GM21529 (cell line): ENCODE measurements at regions not wholly inside any gene's neighbourhood (a gene's known extent, or its start where the extent isn't known, plus 50 kb on each side); places are given as distances from the start of the nearest gene placed in this dataset.
"Not testable (repeated sequence)": the region's sequence is repeated elsewhere in the genome, so short reads cannot be mapped to it uniquely, and the experiment has no call there.

ENCODE experiments used
- ATAC-seq: cut with Tn5 transposase; IDR thresholded peaks from one replicate; pipeline ENCODE4 v1.9.1; 2021; ENCODE audit not compliant: unreplicated experiment

DNA sequence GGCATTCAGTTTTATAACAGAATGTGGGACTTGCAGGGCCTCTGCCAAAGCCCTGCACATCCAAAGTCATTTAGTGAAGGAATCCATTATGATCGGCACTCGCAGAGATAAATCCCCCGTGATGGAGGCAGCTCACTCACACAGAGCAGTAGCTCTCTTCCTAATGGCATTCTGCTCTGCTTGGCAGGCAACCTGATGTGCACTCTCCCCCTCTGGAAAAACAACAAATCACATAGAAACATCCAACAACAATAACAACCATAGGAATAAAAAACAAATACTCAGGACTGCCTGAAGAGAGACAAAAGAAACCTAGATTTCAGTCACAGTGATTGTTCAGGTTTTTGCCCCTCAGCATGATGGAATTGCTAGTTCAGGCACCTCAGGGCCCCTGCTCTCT is 59.7 kb downstream of the NAA11 start:
- ATAC-seq, result no peak

DNA sequence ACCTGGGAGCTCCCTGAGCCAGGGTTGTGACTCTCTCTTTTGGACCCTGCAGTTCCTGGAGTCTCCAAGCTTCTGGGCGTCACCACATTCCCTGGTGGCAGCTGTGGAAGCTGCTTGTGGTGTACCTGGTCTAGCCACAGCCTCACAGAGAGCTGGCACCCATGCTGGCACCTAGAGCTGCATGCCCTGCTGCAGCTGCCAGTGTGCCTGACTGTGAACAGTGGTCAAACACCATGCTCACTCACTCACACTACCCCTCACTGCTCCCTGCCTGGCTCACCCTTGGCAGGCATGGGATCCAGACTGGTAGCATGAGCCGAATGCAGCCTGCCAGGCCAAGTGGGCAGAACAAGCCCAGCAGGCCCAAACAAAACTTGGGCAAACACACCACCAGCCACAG is 66.6 kb downstream of the NAA11 start:
- ATAC-seq, result no peak

DNA sequence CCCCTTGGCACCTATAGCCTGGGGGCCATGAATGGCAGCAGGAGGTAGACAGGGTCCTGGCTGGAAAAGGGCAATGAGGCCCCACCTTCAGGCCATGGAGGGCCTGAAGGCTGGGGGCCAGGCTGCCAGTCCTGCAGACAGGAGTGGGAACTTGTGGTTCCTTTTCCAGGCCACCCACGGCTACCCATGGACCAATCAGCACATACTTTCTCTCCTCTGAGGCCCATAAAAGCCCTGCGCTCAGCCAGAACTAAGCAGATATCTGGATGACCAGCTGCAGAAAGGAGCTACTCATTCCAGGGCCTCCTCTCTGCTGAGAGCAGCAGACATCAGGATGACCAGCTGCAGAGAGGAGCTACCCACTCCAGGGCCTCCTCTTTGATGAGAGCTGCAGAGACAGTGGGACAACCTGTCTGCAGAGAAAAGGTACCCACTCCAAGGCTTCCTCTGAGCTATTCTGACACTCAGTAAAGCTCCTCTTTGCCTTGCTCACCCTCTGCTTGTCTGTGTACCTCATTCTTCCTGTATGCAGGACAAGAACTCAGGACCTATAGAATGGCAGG is 67.2 kb downstream of the NAA11 start:
- no peak for ATAC-seq

- no peak for ATAC-seq
Observed at GRCh38 chr4:79257953-79258613, 67.8 kb downstream of the NAA11 start.

DNA sequence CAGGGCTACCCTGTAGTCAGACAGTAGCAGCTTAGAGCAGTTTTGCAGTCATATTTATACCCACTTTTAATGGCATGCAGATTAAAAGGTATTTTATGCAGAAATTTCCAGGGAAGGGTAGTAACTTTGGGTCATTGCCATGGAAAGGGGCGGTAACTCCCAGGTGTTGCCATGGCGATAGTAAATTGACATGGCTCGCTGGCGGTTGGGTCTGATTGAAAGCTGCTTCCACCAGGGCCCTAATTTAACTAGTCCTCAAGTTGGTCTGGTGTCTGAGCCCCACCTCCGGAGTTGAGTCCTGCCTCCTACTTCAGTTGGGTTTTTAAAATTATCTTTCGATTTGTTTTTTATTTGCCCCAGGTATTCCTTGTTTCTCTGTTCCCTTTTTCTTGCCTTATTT is 70.1 kb downstream of the NAA11 start:
- no peak for ATAC-seq

DNA sequence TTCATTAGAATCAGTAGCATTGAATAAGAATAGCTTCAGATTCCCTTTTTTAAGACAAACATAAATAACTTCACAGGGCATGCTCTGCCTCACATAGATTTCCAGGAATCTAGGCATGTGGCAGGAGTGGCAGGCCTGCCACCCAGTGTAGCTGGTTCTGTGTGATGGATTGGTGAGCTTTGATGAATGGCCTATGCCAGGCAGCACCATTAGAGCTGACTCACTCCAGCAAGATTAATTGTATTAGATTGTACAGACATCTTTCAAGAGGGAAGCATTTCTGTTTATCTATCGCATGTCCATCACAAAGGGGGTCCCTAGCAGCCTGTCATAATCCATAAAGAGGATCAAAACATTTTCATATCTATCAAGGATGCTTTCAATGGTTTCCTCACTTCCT is 71.9 kb downstream of the NAA11 start:
- no peak for ATAC-seq

- ATAC-seq, result no peak
Observed at GRCh38 chr4:79253168-79253567, 72.7 kb downstream of the NAA11 start.

GRCh38 chr4:79250887-79251286 is 75.0 kb downstream of the NAA11 start:
- ATAC-seq, result no peak

DNA sequence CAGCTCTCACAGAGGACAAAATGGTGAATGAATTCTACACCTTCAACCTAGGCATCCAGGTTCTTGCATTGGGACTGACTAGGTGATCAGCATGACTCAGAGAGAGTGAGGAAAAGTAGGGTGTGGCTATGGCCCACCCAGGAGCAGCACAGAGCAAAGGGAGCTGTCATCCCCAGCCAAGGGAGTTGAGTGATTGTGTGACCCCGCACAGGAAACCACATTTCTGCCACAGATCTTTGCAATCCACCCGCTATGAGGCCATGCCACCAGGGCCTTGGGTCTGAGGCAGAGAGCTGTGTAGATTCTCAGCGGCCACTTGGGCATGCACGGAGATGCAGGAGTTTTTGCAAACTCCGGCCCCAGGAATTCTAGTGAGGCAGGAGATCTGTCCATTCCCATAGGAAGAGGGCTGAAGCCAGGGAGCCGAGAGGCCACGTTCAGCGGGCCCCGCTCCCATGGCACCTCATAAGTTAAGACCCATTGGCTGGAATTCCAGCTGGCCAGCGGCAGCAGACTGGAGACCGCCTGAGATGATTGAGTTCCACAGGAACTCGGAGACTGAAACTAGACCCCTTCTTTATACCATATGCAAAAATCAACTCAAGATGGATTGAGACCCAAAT is 75.9 kb downstream of the NAA11 start:
- no peak for ATAC-seq

DNA sequence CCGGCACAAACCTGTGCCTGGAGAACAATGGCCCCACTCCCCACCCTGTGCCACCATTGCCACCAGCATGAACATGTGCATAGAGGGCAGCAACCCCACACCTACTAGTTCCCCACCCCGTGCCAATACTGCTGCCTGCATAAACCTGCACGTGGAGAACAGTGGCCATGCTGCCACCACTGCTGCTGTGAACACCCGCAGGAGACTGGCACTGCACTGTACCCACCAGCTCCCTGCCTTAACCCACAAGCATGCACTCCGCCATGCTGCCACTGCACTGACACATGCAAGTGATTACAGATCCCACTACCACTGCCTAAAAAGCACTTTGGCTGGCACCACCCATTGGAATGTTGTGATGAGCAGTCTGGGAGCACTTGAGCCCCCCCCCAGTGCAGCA is 77.3 kb downstream of the NAA11 start:
- no peak for ATAC-seq

DNA sequence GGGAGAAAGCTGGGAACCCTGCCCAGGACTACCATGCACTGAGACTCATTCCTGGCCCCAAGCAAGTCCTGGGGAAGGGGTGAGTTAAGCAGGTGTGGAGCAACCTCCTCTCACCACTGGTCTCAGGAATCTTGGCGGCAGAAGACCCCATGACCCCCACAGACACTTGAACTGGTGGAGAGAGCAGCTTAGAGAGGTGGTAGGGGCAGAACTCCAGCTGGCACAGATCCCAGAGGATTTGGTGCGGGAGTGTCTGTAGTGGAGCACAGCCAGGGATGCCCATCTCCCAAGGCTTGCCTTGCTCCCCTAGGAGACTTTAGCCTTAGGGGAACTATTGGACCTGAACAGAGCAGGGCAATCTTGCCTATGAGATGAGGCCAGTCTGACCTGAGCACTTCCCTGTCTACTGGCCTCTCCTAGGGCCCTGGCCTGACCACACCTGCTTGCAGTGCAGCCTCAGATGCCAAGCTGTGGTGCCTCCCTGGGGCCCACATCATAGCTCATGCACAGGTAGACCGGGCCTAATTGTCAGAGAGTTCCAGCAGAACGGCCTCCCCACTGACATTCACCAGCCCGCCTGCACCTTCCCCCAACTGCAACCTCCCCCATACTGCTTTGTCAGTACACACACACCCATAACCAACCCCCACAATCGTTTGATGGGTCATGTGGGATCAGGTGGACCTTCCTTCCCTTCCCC is 78.0 kb downstream of the NAA11 start:
- ATAC-seq, result no peak

- ATAC-seq, result not testable (repeated sequence)
Observed at GRCh38 chr4:79245200-79245940, 80.5 kb downstream of the NAA11 start.

GRCh38 chr4:79241846-79242245 is 84.0 kb downstream of the NAA11 start:
- no peak for ATAC-seq

DNA sequence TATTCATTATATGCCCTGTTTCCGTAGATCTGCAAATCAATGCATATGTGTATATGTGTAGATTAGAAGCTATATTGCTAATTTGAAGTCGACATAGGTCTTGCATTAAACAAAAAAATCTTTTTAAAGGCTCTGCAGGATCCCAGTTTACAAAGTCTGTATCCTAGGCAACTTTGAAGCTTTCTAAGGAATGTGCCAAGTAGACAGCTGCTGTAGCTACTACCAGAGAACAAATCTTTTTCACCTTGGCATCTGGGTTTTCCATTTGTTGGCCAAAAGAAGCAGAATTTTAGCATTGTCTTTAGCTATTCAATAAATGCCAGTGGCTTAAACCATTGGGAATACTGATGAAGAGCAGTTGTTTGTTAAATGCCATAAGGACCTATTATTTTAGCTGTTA is 88.0 kb downstream of the NAA11 start:
- ATAC-seq, result no peak

- no peak for ATAC-seq
Observed at GRCh38 chr4:79236785-79237184, 89.1 kb downstream of the NAA11 start.

DNA sequence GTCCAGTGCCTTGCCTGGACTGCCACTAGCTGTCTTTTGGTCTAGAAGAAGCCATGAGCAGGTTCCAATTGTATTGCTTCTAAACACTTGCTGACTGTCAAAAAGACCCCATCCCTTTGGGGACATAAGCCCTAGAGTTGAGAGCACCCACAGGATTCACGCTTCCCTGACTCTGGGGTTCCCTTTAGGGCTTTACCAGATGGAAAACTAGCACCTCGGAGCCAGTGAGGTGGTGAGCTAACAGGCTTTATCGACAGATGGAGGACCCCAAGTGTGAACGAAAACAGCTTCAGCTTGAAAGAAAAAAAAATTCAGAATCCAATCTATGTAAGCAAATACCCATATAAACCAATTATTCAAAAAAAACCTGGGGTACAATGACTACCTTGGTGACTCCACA is 90.8 kb downstream of the NAA11 start:
- no peak for ATAC-seq

GRCh38 chr4:79233820-79234219 is 92.0 kb downstream of the NAA11 start:
- ATAC-seq, result no peak

GRCh38 chr4:79232540-79232939 is 93.3 kb downstream of the NAA11 start:
- no peak for ATAC-seq

DNA sequence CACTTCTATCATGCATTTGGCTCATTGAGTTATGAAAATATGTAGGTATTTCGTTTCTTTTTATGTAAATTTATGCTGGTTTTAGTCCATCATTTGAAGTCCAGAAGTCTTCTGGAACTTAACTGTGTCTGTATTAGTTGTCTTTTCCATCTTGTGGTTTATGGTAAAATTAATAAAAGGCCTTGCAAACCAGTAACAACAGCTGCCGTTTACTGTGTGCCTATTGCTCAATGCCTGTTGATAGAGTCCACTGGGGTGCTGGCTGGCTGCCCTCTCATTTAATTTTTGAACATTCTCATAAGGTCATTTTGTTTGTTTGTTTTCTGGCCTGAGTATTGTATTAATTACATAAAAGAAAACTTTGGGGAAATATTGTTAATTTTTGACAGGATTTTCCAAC is 98.0 kb downstream of the NAA11 start:
- no peak for ATAC-seq

- no peak for ATAC-seq
Observed at GRCh38 chr4:79225360-79225759, 100.5 kb downstream of the NAA11 start.

DNA sequence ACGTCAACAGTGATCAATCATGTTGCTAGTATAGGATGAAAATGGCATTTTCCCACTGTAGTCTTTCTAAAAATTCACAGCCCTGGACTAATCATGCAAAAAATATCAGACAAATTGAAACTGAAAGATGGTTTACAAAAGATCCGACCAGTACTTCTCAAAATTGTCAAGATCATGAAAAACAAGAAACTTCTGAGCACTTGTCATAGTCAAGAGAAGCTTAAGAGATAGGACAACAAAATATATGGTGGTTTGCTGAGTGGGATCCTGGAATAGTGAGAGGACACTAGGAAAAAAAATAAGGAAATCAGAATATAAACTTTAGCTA is 101.1 kb downstream of the NAA11 start:
- no peak for ATAC-seq
